GM12878 (cell line): ENCODE measurements at regions not wholly inside any gene's neighbourhood (a gene's known extent, or its start where the extent isn't known, plus 50 kb on each side); places are given as distances from the start of the nearest gene placed in this dataset.
"Not testable (repeated sequence)": the region's sequence is repeated elsewhere in the genome, so short reads cannot be mapped to it uniquely, and the experiment has no call there.

Source experiments
- CTCF ChIP-seq, 3 experiments: IDR thresholded peaks in 2 of 3; conservative IDR thresholded peaks in 1 of 3; 2 replicates each; pipeline ENCODE4 v1.5.1; 2011; ENCODE audit warnings: low read depth in 3 of 3, low read length in 3 of 3, mild to moderate bottlenecking in 3 of 3, control low read depth in 2 of 3, moderate library complexity in 2 of 3, inconsistent platforms in 1 of 3, mixed read lengths in 1 of 3; ENCODE audit not compliant: control insufficient read depth in 2 of 3, insufficient read depth in 1 of 3; ENCODE audit errors: extremely low read depth in 1 of 3
- ELK1 ChIP-seq: IDR thresholded peaks from 2 replicates; pipeline ENCODE4 v1.6.1; 2012; ENCODE audit warnings: low read depth, low read length, improper control_type of control experiment
- MAX ChIP-seq: IDR thresholded peaks from 2 replicates; pipeline ENCODE4 v1.6.1; 2012; ENCODE audit warnings: low read depth, low read length, improper control_type of control experiment
- POLR2A ChIP-seq: IDR thresholded peaks from 2 replicates; pipeline ENCODE4 v1.6.1; 2011; ENCODE audit warnings: low read depth, mild to moderate bottlenecking, low read length
- ZNF384 ChIP-seq: IDR thresholded peaks from 2 replicates; pipeline ENCODE4 v1.6.1; 2012; ENCODE audit warnings: low read depth, mild to moderate bottlenecking, low read length, improper control_type of control experiment, borderline replicate concordance
- ZZZ3 ChIP-seq: IDR thresholded peaks from 2 replicates; pipeline ENCODE4 v1.6.1; 2011; ENCODE audit warnings: low read depth; ENCODE audit not compliant: control insufficient read depth, insufficient read length

GRCh38 chr14:106355007-106355791 is 828.8 kb downstream of the TMEM121 start:
- not testable (repeated sequence) for TF ChIP-seq POLR2A; MAX; ZNF384; CTCF (IDR thresholded peaks at IDR 0.05 in 2 of 3, conservative IDR thresholded peaks at IDR 0.05 in 1 of 3; ENCODE audit: control insufficient read depth in 2 of 3, extremely low read depth in 1 of 3, insufficient read depth in 1 of 3, low read depth in 3 of 3, low read length in 3 of 3); ZZZ3; ELK1
